Activated CD8-positive, alpha-beta T cell treated with anti-CD3 and anti-CD28 coated beads for 36 hours (primary cell): ENCODE measurements at regions not wholly inside any gene's neighbourhood (a gene's known extent, or its start where the extent isn't known, plus 50 kb on each side); places are given as distances from the start of the nearest gene placed in this dataset.
"Not testable (repeated sequence)": the region's sequence is repeated elsewhere in the genome, so short reads cannot be mapped to it uniquely, and the experiment has no call there.

Experiments used
- ATAC-seq: fragments of 200-7000 bp; cut with Tn5 transposase; one replicate; pipeline ENCODE4 v1.10.0; 2021; ENCODE audit warnings: mild to moderate bottlenecking, moderate library complexity
- CTCF ChIA-PET: fragments of 350-600 bp; sonication (Branson Sonifier 250); formaldehyde crosslinking; loops from one replicate; lab custom pipeline; 2021; ENCODE audit warnings: antibody characterized with exemption; lab: Charles Lee
- POLR2A ChIA-PET: fragments of 350-600 bp; sonication (Branson Sonifier 250); formaldehyde crosslinking; loops from one replicate; lab custom pipeline; 2021; ENCODE audit warnings: antibody characterized with exemption; lab: Charles Lee
- DNase-seq: peaks from one replicate; pipeline ENCODE4 v3.0.0-alpha.2; 2020
- H3K27ac Mint-ChIP-seq: one replicate; pipeline ENCODE4 v1.8.0; 2021; ENCODE audit warnings: mild to moderate bottlenecking, mixed read lengths
- H3K27me3 Mint-ChIP-seq: one replicate; pipeline ENCODE4 v1.8.0; 2021; ENCODE audit warnings: mixed read lengths
- H3K36me3 Mint-ChIP-seq: one replicate; pipeline ENCODE4 v1.8.0; 2021; ENCODE audit warnings: low read depth, mixed read lengths
- H3K4me1 Mint-ChIP-seq: one replicate; pipeline ENCODE4 v1.8.0; 2021; ENCODE audit warnings: low read depth, mixed read lengths
- H3K4me3 Mint-ChIP-seq: one replicate; pipeline ENCODE4 v1.8.0; 2021; ENCODE audit warnings: mild to moderate bottlenecking, moderate library complexity, mixed read lengths
- H3K9me3 Mint-ChIP-seq: one replicate; pipeline ENCODE4 v1.8.0; 2021; ENCODE audit warnings: mixed read lengths
- intact Hi-C: fragments of 100-400 bp; cut with micrococcal nuclease; formaldehyde crosslinking; loops from one replicate; pipeline ENCODE4 v1.10.0; 2022
- TF ChIP-seq, protein P1 (sequence below): fragments of 200-600 bp; IDR thresholded peaks from one replicate; pipeline ENCODE4 v1.8.0; 2022; ENCODE audit warnings: antibody characterized with exemption, mild to moderate bottlenecking

DNA sequence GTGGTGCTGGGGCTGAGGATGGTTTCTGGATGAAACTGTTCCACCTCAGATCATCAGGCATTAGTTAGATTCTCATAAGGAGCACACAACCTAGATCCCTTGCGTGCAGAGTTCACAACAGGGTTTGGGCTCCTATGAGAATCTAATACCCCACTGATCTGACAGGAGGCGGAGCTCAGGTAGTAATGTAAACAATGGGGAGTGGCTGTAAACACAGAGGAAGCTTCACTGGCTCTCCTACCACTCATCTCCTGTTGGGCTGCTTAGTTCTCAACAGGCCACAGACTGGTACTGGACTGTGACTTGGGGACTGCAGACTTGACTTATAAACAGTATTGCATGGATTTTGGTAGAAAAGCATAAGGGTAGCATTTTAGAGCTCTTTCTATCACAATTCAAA, 870.7 kb upstream of the CDH10 start:
- DNase-seq (no peak), ATAC-seq (no peak)
- Mint-ChIP-seq H3K9me3 (peaks cover 24% of the 10 kb centered on the region), H3K36me3 (no peaks in the 10 kb centered on the region), H3K27me3 (no peaks in the 10 kb centered on the region), H3K4me1 (no peaks in the 10 kb centered on the region), H3K4me3 (no peak overlapping the region), H3K27ac (no peak overlapping the region)
- TF ChIP-seq, protein P1, sequence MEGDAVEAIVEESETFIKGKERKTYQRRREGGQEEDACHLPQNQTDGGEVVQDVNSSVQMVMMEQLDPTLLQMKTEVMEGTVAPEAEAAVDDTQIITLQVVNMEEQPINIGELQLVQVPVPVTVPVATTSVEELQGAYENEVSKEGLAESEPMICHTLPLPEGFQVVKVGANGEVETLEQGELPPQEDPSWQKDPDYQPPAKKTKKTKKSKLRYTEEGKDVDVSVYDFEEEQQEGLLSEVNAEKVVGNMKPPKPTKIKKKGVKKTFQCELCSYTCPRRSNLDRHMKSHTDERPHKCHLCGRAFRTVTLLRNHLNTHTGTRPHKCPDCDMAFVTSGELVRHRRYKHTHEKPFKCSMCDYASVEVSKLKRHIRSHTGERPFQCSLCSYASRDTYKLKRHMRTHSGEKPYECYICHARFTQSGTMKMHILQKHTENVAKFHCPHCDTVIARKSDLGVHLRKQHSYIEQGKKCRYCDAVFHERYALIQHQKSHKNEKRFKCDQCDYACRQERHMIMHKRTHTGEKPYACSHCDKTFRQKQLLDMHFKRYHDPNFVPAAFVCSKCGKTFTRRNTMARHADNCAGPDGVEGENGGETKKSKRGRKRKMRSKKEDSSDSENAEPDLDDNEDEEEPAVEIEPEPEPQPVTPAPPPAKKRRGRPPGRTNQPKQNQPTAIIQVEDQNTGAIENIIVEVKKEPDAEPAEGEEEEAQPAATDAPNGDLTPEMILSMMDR = no peak
- ChIA-PET POLR2A (interaction anchor here (0.7 kb wide), 1 partner anchor 9 kb away, joined by 3 read pairs; no protein-coding TSS in a partner anchor), CTCF (no interaction called here)
- intact Hi-C loops = no loop called here

DNA sequence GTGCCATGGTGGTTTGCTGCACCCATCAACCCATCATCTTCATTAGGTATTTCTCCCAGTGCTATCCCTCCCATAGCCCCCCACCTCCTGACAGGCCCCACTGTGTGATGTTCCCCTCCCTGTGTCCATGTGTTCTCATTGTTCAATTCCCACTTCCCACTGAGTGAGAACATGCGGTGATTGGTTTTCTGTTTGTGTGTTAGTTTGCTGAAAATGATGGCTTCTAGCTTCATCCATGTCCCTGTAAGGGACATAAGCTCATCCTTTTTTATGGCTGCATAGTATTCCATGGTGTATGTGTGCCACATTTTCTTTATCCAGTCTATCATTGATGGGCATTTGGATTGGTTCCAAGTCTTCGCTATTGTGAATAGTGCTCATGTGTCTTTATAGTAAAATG, 865.9 kb upstream of the CDH10 start:
- DNase-seq, H3K4me1 Mint-ChIP-seq, CTCF ChIA-PET, H3K4me3 Mint-ChIP-seq, H3K27me3 Mint-ChIP-seq, ATAC-seq, POLR2A ChIA-PET, H3K27ac Mint-ChIP-seq, intact Hi-C loops, H3K36me3 Mint-ChIP-seq: not testable (repeated sequence)
- peaks cover 12% of the 10 kb centered on the region for H3K9me3 Mint-ChIP-seq

DNA sequence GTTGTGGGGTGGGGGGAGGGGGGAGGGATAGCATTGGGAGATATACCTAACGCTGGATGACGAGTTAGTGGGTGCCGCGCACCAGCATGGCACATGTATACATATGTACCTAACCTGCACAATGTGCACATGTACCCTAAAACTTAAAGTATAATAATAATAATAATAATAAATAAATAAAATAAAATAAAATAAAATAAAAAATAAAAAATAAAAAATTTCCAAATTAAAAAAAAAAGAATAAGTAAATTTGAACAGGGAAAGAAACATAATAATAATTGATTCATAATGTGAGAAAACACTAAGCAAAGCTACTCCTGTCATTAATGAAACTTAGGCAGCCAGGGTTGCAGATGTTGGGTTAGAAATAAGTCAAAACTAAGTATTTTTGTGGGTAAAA, 863.2 kb upstream of the CDH10 start:
- H3K4me3 Mint-ChIP-seq, CTCF ChIA-PET, H3K27me3 Mint-ChIP-seq, DNase-seq, H3K4me1 Mint-ChIP-seq, H3K36me3 Mint-ChIP-seq, ATAC-seq, intact Hi-C loops, POLR2A ChIA-PET, H3K27ac Mint-ChIP-seq: not testable (repeated sequence)
- H3K9me3 Mint-ChIP-seq = peaks cover 14% of the 10 kb centered on the region

DNA sequence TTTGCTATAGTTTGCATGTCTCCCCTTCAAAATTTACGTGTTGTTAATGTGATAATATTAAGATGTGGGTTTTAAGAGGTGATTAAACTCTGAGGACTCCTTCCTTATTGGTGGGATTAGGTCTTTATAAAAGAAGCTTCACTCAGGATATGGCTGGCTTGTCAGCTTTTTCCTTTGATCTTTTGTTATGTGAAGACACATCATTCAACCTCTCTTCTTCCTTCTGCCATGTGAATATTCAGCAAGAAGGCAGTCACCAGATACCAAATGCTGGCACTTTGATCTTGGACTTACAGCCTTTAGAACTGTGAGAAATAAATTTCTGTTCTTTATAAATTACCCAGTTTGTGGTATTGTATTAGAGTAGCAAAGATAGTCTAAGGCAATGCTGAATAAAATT, 855.9 kb upstream of the CDH10 start:
- H3K27ac Mint-ChIP-seq = no peak overlapping the region
- H3K4me1 Mint-ChIP-seq = no peaks in the 10 kb centered on the region
- no peaks in the 10 kb centered on the region for H3K36me3 Mint-ChIP-seq
- CTCF ChIA-PET = no interaction called here
- ATAC-seq (no peak), DNase-seq (no peak)
- peaks cover 7% of the 10 kb centered on the region for H3K9me3 Mint-ChIP-seq
- no peaks in the 10 kb centered on the region for H3K27me3 Mint-ChIP-seq
- TF ChIP-seq, protein P1 = no peak
- H3K4me3 Mint-ChIP-seq = no peak overlapping the region
- POLR2A ChIA-PET = no interaction called here
- intact Hi-C loops = no loop called here

DNA sequence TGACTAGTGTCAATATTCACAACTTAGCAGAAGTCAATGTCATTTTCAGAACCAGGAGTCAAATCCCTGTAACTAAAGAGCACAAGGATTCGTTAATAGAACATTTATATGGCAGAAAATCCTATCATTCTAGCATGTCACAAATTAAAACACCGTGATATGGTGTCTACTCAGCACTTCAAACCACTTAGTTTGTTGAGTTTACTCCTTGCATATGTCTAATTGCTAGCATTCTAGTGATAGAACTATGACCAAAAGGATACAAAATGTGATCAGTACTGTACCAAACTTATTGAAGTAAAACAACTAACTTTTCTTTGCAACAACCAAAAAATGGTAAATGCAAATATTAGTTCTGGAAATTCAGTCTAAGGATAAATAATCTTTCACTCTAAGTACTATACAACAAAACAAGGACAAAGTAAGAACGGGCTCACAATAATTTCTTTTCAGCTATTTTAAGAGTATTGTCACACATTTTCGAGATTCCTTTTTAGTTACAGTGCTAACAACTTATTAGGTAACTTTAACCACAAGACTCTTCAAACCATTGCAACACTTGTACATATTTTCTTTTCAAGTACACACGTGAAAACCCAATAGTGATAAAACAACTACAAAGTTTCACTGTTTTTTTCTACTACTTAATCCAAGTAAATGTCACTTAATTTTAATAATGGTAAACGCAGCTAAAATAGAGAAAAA, 845.2 kb upstream of the CDH10 start:
- ChIA-PET CTCF (no interaction called here), POLR2A (no interaction called here)
- Mint-ChIP-seq H3K4me1 (no peaks in the 10 kb centered on the region), H3K27me3 (no peaks in the 10 kb centered on the region), H3K36me3 (no peaks in the 10 kb centered on the region), H3K9me3 (peaks cover 10% of the 10 kb centered on the region), H3K4me3 (no peak overlapping the region), H3K27ac (no peak overlapping the region)
- ATAC-seq (no peak), DNase-seq (no peak)
- TF ChIP-seq, protein P1 = no peak
- intact Hi-C loops = no loop called here

DNA sequence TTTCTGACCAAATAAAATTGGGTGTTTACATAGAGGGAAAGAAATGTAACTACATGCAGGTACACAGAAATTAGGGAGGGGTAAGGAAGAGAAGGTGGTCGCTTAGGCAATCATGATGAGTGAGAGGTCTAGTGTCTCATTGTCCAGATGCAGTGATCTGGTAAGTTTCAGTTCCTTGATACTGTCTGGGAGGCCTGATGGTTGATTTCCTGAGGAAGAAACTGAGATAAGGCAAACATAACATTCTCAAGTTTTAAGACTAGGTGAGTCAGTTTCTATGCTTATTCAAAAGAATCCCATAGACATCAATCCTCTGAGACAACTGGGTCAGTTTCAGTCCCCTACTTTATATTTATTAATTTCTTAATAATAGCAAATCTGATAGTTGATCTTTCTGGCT, 843.3 kb upstream of the CDH10 start:
- POLR2A ChIA-PET = no interaction called here
- H3K4me3 Mint-ChIP-seq = no peak overlapping the region
- no peak for ATAC-seq
- H3K27ac Mint-ChIP-seq = no peak overlapping the region
- no peaks in the 10 kb centered on the region for H3K4me1 Mint-ChIP-seq
- intact Hi-C loops = no loop called here
- no peak for DNase-seq
- H3K27me3 Mint-ChIP-seq = no peaks in the 10 kb centered on the region
- CTCF ChIA-PET = no interaction called here
- TF ChIP-seq, protein P1 = no peak
- no peaks in the 10 kb centered on the region for H3K36me3 Mint-ChIP-seq
- peaks cover 10% of the 10 kb centered on the region for H3K9me3 Mint-ChIP-seq
